Cardiac fibroblast (primary cell): ENCODE measurements at regions not wholly inside any gene's neighbourhood (a gene's known extent, or its start where the extent isn't known, plus 50 kb on each side); places are given as distances from the start of the nearest gene placed in this dataset.

Experiments used
- DNase-seq, 2 donors: peaks; one replicate each; pipeline versions ENCODE4 v3.0.0 to v3.0.0-alpha.2; 2010; ENCODE audit warnings: low read depth in 2 of 2
- H3K4me3 ChIP-seq, 2 donors: replicated peaks in 1 of 2; 1 replicate in 1 of 2; 2 replicates in 1 of 2; pipeline ENCODE4 v1.5.1; 2011; ENCODE audit warnings: low read depth in 2 of 2, low read length in 2 of 2, mild to moderate bottlenecking in 2 of 2, moderate library complexity in 1 of 2
- TF ChIP-seq, protein P1 (sequence below): IDR thresholded peaks from one replicate; pipeline ENCODE4 v1.5.1; 2011; ENCODE audit warnings: low read depth, mild to moderate bottlenecking, low read length, inconsistent platforms

DNA sequence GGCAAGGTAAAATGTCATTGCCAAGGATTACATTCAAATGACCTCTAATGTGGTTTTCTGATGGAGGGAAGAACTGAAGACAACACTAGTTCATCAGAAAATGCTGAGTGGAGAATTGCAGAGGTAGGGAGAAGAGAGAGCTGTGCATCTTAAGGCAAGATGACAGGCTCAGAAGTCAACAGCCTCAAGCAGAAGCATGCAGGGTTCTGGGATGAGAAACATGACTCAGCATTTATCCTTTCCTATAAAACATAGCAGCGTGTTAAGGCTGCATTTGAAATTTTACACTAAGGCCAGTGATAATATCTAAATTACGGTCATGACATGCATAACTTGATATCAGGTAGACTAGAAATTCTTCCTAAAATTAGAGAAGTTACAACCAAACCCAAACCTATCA lies 53.7 kb upstream of the DYRK2 start:
- TF ChIP-seq, protein P1, sequence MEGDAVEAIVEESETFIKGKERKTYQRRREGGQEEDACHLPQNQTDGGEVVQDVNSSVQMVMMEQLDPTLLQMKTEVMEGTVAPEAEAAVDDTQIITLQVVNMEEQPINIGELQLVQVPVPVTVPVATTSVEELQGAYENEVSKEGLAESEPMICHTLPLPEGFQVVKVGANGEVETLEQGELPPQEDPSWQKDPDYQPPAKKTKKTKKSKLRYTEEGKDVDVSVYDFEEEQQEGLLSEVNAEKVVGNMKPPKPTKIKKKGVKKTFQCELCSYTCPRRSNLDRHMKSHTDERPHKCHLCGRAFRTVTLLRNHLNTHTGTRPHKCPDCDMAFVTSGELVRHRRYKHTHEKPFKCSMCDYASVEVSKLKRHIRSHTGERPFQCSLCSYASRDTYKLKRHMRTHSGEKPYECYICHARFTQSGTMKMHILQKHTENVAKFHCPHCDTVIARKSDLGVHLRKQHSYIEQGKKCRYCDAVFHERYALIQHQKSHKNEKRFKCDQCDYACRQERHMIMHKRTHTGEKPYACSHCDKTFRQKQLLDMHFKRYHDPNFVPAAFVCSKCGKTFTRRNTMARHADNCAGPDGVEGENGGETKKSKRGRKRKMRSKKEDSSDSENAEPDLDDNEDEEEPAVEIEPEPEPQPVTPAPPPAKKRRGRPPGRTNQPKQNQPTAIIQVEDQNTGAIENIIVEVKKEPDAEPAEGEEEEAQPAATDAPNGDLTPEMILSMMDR, result no peak
- H3K4me3 ChIP-seq, result no peak overlapping the region
- no peak for DNase-seq

DNA sequence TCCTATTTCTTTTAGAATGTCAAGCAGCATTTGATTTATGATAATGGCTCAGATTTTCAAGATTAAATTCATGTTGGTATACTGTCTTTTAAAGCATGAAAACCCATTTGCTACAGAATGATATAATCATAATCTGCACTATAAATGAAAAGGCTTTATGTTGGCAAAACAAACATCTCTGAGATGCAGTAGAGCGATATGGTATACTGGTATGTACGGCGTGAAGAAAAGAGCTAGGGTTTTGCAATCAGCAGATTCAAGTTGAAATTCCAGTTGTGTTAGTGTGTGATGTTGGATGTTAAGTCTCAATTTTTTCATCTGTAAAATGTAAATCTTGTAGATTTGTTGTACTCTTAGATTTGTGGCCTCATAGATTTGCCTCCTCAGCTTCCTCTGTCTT lies 53.2 kb upstream of the DYRK2 start:
- no peak for DNase-seq

DNA sequence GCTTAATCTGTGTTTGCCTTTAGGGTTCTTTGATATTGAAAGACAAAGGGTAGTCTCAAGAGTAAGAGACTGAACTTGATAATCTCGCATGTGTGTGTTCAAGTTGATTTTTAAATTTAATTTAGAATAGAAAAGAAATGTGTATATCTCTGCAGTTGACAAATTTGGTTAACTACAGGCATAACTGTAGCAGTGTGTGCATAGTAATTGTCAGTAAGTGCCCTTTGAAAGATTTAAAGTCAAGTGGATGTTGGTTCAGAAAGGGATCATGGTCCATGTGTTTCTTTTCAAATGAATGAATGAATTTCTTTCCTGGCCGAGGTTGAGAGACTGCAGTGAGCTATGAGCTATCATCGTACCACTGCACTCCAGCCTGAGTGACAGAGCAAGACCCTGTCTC lies 49.9 kb upstream of the DYRK2 start:
- TF ChIP-seq, protein P1, result no peak
- H3K4me3 ChIP-seq, result no peak overlapping the region

More for the DNA sequence above, 53.2 kb upstream of the DYRK2 start:
- H3K4me3 ChIP-seq, result no peak overlapping the region
- TF ChIP-seq, protein P1, result no peak

More for the DNA sequence above, 49.9 kb upstream of the DYRK2 start:
- DNase-seq, result no peak
